Endothelial cell of umbilical vein (primary cell): ENCODE measurements at regions not wholly inside any gene's neighbourhood (a gene's known extent, or its start where the extent isn't known, plus 50 kb on each side); places are given as distances from the start of the nearest gene placed in this dataset.

Experiments used
- EZH2 ChIP-seq: IDR thresholded peaks from 2 replicates; pipeline ENCODE4 v1.6.1; 2012; ENCODE audit warnings: borderline replicate concordance, low read depth, mild to moderate bottlenecking, moderate library complexity, low read length, inconsistent platforms; ENCODE audit not compliant: severe bottlenecking
- JUN ChIP-seq: IDR thresholded peaks from 2 replicates; pipeline ENCODE4 v1.6.1; 2011; ENCODE audit warnings: borderline replicate concordance, low read depth; ENCODE audit not compliant: insufficient read length, insufficient read depth
- POLR2A ChIP-seq: IDR thresholded peaks from 2 replicates; pipeline ENCODE4 v1.6.1; 2012; ENCODE audit warnings: low read depth, mild to moderate bottlenecking, control low read depth, low read length
- TF ChIP-seq, protein P1 (sequence below), 2 donors: IDR thresholded peaks; 1 replicate in 1 of 2; 2 replicates in 1 of 2; pipeline ENCODE4 v1.5.1; 2011; ENCODE audit warnings: low read length in 2 of 2, mild to moderate bottlenecking in 2 of 2, moderate library complexity in 2 of 2, control low read depth in 1 of 2, inconsistent platforms in 1 of 2, low read depth in 1 of 2; ENCODE audit not compliant: insufficient read depth in 1 of 2; ENCODE audit errors: extremely low read depth in 1 of 2
- TF ChIP-seq, protein P2 (sequence below): IDR thresholded peaks from 2 replicates; pipeline ENCODE4 v1.6.1; 2011; ENCODE audit not compliant: insufficient read depth, insufficient read length

DNA sequence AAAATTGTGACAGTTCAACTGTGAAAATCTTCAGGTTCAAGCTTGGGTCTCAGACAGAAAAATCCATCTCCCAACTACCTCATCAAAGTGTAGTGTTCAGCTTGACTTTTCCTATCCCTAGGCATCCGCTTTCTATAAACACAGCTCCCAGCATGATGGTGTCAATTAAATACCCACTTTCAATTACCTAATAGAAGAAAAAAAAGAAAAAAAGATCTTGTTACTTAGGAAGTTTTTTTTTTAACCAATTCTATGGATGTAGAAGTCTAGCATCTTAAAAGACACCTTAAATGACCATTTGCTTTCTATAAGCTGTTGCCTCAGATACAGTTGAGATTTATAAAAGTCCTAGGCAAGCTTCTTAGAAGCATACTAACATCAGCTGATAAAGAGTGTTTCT, 244.1 kb upstream of the MTNR1B start:
- TF ChIP-seq, protein P1, sequence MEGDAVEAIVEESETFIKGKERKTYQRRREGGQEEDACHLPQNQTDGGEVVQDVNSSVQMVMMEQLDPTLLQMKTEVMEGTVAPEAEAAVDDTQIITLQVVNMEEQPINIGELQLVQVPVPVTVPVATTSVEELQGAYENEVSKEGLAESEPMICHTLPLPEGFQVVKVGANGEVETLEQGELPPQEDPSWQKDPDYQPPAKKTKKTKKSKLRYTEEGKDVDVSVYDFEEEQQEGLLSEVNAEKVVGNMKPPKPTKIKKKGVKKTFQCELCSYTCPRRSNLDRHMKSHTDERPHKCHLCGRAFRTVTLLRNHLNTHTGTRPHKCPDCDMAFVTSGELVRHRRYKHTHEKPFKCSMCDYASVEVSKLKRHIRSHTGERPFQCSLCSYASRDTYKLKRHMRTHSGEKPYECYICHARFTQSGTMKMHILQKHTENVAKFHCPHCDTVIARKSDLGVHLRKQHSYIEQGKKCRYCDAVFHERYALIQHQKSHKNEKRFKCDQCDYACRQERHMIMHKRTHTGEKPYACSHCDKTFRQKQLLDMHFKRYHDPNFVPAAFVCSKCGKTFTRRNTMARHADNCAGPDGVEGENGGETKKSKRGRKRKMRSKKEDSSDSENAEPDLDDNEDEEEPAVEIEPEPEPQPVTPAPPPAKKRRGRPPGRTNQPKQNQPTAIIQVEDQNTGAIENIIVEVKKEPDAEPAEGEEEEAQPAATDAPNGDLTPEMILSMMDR (IDR thresholded peaks at IDR 0.05; ENCODE audit: extremely low read depth in 1 of 2, insufficient read depth in 1 of 2, low read depth in 1 of 2, low read length in 2 of 2): no peak
- no peak for TF ChIP-seq POLR2A
- no peak for TF ChIP-seq EZH2
- TF ChIP-seq, protein P2, sequence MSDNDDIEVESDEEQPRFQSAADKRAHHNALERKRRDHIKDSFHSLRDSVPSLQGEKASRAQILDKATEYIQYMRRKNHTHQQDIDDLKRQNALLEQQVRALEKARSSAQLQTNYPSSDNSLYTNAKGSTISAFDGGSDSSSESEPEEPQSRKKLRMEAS: no peak
- TF ChIP-seq JUN: no peak
